ENCODE measurements at regions not wholly inside any gene's neighbourhood (a gene's known extent, or its start where the extent isn't known, plus 50 kb on each side); places are given as distances from the start of the nearest gene placed in this dataset.

- no peak for TF ChIP-seq CTCF (IDR thresholded peaks at IDR 0.05)
These were observed 340.8 kb upstream of the DCBLD2 start for GRCh38 chr3:99242271-99242670.

- TF ChIP-seq CTCF (IDR thresholded peaks at IDR 0.05): no peak
These were observed 339.2 kb upstream of the DCBLD2 start for GRCh38 chr3:99240700-99241099.

GRCh38 chr3:99236576-99236975, 335.1 kb upstream of the DCBLD2 start:
- no peak for TF ChIP-seq CTCF (IDR thresholded peaks at IDR 0.05)

- no peak for TF ChIP-seq CTCF (IDR thresholded peaks at IDR 0.05)
These were observed 331.2 kb upstream of the DCBLD2 start for GRCh38 chr3:99232696-99233095.

GRCh38 chr3:99218468-99218867, 317.0 kb upstream of the DCBLD2 start:
- TF ChIP-seq CTCF (IDR thresholded peaks at IDR 0.05): no peak

GRCh38 chr3:99212969-99213368, 311.5 kb upstream of the DCBLD2 start:
- TF ChIP-seq CTCF (IDR thresholded peaks at IDR 0.05): no peak

DNA sequence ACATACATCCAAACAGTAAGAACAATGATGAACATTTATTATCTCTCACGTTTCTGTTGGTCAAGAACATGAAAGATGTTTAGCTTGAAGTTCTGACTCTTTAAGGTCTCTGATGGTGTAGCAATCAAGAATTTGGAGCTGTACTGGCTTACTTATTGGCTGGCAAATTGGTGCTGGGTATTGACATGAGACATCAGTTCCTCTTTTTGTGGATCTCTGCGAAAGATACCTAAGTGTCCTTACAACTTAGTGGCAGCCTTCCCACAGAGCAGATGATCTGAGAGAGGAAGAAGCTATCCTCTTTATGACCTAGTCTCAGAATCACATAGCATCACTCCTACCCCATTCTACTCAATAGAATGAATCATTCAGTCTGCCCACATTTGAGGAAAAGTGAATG, 309.8 kb upstream of the DCBLD2 start:
- no peak for TF ChIP-seq CTCF (IDR thresholded peaks at IDR 0.05)

DNA sequence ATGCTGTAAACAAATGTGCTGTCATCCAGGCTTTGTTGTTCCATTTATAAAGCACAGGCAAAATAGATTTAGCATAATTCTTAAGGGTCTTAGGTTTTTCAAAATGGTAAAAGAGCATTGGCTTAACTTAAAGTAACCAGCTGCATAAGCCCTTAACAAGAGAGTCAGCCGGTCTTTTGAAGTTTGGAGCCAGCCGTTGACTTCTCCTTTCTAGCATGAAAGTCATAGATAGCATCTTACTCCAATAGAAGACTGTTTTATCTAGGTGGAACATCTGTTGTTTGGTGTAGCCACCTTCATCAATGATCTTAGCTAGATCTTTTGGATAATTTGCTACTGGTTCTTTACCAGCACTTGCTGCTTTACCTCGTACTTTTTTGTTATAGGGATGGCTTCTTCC, 297.5 kb upstream of the DCBLD2 start:
- no peak for TF ChIP-seq CTCF (IDR thresholded peaks at IDR 0.05)
